DMS53 (cell line): ENCODE measurements at regions not wholly inside any gene's neighbourhood (a gene's known extent, or its start where the extent isn't known, plus 50 kb on each side); places are given as distances from the start of the nearest gene placed in this dataset.
A peak's percentile ranks its signal among the peaks of the same experiment; 100 is the strongest.

Experiments
- DNase-seq: peaks from one replicate; lab custom pipeline; 2025; lab: John Stamatoyannopoulos, UW

DNA sequence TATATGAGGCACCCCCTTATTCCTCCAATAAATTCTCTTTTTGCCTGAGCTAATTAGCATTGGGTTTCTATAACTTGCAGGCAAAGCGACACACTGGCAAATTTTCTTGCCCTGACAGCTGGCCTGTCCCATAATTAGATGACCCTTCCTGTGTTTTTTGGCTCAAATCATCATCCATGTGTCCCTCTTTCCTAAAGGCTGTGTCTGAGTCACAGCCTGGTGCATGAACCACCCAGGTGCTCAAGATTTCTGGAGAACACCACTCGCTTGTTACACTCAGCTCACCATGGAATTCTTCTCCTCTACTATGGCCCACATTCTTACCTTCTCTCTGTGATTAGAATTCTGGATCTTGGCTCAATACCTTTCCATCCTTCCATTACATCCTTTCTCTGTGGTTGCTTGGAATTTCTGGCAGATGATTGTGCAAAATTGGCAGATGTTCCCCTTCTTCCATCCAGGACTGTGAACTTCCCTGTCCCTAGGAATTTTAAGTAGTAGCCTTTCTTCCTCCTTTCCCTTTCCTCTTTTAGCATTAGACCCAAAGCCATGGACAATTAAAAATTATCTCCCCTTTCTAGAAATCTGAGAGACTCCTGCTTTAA, 116.0 kb upstream of the ANKRD1 start:
- DNase-seq: no peak

DNA sequence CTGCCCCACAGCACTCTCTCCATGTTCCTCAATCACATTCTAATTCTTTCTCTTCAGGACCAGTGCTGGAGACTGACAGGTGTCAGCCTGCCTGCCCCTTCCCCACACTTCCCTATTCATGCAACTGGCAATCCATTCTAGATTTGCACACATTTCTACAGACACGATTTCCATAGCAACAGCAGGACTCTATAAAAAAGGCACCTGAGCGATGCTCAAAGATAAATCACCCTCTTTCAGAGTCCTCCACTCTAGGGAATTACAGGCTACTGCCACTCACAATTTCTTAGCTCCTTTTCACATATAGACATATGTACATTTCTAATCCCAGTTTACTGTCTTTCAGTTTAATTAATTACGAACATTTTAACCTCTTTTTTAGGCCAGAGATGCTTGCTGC, 118.1 kb upstream of the ANKRD1 start:
- DNase-seq: no peak

DNA sequence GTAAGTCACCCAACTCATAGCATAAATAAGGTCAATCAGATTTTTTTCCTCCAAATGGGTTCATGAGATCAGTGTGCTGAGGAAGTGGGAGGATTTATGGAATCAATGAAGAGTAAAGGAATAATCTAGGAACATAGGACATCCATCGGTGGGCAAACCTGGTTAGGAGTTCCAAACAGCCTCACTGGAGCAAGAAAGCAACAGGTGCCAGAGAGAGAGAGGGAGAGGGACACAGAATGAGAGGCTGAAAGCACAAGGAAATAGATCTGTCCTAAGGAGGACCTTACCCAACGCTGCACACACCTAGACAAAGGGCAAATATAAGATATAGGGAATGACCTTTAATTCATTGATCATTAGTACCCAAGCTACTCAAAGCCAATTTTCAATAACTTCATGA, 119.5 kb upstream of the ANKRD1 start:
- DNase-seq: no peak

DNA sequence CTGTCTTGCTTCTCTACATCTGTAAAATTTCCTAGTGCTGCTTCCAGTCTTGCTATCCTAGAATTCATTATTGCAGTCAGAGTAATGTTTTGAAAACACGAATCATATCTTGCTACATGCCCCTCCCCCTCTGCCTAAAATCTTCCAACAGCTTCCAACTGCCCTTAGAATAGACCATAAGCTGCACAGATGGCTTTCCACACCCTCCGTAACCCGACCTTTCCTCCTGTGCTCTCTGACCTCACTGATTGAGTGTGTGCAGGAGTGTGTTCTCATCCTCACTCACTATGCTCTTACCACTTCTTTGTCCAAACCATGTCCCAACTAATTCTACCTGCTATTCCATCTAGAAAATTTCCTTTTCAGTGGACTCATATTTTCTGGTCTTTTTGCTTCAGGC, 121.2 kb upstream of the ANKRD1 start:
- no peak for DNase-seq

DNA sequence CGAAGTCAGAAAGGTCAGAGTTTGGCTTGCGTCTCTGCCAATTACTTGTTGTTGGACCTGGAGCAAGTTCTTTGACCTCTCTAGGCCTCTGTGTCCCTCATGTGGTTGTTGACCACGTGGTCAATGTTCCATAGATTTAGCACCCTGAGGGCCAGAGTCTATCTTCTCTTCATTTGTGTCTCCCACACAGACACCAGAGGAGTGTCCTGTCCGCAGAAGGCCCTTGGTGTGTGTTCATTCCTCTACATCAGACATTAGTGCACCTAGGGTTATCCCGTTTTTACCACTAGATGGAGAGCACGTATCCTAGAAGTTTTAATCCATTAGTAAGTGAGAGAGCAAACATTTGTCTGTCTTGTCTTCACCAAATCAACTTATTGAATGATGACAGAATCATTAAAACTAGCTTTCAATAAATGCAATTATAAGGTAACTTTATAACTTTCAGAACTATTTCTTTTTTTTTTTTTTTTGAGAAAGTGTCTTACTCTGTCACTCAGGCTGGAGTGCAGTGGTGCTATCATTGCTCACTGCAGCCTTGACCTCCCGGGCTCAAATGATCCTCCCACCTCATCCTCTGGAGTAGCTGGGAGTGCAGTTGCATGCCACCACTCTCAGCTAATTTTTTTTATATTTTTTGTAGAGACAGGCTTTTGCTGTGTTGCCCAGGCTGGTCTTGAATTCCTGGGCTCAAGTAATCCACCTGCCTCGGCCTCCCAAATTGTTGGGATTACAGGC, 122.5 kb upstream of the ANKRD1 start:
- peak; percentile 69 for DNase-seq

DNA sequence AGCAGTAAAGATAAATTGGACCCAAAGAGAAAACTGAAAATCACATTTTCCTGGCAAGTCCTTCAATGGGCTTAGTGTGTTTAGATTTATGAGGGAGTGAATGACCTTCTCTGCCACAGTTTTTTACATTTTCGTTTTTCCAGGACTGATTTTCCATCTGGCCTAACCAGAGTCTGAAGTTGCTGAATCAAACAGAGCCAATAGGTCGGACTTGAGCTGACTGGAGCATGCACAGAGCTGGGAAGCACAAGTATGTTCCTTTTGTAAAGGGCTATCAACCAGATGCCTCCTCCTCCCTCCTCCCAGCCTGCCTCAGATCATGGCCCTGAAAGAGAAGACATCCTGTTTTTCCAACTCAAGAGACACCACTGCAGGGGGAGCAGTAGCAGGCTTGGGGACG, 126.0 kb upstream of the ANKRD1 start:
- no peak for DNase-seq

DNA sequence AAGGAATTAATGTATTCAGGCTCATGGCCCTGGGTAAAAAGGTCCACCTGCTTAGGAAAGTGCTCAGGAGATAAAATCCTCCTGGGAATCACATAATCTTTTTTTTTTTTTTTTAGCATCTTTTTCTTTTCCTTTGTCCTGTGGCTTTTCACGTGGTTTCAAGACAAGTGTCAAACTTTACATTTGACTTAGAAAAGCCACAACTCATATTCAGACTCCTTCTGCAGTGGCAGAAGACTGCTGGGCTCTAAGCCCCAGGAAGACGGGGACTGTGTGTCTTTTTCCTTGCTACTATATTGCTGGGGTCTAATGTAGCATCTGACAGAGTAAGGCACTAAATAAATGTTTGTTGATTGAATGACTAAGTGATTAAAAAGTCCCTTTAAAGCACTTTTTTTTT, 127.5 kb upstream of the ANKRD1 start:
- no peak for DNase-seq

DNA sequence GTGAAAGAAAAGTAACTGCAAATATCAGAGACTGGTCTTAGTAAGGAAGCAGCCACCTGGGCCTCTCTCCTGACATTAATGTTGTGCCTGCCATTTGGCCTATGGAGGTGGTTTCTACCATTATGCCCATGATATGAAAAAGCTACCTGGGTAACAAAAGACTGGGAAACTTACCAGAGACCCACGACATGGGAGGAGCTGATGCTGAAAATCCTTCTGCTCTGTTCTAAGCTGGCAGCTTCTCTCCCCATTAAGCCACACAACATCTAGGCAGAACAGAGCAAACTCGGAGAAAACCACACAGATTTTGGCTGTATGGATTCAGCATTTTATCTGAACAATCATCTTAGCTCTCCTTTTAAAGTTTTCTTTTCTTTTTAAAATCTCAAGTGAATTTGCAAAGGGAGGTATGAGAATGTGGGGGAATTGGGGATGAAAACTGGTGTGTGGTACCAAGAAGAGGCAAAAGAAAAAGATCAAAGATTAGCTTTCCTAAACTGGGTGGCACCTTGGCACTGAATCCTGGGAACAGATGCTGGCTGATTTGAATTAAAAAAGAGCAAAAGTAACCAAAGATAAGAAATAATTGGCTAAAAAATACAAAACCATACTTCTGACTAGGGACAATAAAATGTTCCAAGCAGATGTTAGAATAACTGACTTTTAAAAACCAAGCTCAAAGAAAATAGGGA, 128.6 kb upstream of the ANKRD1 start:
- no peak for DNase-seq

DNA sequence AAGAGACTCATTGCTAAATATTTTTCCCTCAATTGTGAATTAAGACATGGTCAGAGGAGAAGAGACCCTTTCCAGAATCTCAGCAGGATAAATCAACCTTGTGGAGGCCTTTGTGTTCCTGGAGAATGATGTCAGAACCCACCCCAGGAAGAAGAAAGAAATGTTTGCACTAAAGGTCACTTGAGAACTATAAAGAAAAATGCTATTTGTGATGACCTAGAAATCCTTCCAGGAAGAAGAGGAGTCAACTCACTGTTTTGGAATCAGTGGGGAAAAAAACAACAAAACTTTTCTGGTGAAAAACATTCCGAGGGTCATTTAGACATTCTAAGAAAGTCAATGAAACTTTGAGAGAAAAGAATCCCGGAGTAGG, 129.1 kb upstream of the ANKRD1 start:
- no peak for DNase-seq

DNA sequence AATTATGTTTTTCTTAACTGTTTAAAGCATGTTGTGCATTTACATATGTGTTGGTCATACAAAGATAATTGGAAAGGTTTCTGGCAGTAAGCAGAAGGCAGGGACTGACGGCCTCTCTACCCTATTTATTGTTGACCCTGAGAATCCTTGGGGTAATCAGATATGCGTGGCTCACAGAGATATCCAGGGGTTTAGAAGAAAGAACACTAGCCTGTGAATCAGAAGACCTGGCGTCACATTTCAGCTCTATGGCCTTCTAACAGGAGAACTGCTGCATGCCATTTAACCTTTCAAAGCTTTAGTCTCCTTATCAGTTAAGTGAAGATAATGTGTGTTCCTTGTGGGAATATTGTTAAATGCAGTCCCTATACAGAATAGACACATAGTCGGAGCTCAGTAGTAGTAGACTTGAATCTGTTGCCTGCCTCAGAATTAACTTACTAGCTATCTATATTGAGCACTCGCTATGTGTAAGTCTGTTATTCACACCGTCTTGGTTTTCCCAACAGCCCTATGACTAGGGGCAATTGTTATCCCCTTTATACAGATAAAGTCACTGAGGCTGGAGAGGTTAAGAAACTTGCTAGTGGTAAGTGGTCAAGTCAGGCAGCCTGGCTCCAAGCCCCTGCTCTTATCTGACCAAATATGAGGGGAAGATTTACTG, 129.6 kb upstream of the ANKRD1 start:
- DNase-seq: no peak

DNA sequence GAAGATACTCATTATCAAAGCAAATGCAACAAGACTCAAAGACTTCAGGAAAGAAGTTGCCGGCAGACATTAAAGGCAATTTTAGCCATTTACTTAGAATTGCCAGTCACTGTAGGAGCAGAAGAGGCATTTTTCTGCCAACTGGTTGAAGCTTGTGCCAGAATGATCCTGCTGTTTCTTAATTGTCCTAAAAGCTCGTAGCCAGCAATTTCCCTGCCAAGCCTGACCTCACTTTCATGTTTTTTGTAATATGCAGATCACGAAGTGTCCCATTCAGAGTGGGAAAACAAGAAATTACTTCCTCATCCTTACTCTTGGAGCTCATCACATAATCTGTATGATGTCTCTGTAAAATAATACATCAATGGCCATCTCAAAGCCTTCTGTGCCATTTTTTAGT, 130.9 kb upstream of the ANKRD1 start:
- DNase-seq: no peak

DNA sequence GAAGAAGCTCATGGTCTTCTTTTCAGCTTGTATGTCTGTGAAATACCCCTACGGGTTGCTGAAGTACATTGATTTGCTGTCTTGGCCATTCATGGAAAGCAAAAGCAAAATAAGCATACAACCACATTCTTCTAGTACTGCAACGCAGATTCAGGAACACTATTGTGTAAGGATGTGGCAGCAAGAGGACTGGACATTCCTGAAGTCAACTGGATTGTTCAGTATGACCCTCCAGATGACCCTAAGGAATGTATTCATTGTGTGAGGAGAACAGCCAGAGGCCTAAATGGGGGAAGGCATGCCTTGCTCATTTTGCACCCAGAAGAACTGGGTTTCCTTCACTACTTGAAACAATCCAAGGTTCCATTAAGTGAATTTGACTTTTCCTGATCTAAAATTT, 133.4 kb upstream of the ANKRD1 start:
- DNase-seq: no peak

DNA sequence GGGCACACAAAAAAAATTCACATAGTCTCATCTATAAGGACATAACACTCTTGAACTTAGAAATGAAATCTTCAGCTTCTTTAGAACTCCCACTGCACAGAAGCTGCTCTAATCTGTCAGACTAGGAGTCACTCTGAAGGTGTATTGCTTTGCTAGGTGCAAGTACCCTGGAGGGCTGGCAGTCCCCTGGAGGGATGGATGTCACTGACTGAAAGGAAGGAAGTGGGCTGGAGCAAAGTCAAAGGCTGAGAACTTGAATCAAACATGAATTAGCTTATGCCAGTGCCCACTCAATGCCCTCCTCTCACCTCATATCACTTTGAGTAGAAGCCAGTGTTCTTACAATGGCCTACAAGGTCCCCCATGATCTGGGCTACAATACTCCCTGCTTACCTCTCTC, 140.3 kb upstream of the ANKRD1 start:
- no peak for DNase-seq

DNA sequence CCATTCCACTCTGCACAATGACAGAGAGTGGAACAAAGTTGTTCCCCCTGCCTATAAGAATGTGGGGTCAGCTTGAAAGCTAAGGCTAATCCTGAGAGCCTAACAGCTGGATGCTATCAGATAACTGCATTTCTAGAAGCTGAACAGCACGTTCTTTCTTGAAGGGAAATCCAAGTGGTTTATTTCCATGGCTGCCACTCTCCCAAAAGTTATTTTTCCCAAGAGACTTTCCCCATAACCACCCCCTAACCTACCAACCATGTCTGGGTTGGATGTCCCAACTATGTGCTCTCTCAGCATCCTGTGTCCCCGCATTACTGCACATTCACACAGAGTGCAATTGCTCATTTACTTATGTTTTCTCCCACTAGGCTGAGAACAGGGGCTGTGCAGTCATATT, 140.7 kb upstream of the ANKRD1 start:
- DNase-seq: no peak

DNA sequence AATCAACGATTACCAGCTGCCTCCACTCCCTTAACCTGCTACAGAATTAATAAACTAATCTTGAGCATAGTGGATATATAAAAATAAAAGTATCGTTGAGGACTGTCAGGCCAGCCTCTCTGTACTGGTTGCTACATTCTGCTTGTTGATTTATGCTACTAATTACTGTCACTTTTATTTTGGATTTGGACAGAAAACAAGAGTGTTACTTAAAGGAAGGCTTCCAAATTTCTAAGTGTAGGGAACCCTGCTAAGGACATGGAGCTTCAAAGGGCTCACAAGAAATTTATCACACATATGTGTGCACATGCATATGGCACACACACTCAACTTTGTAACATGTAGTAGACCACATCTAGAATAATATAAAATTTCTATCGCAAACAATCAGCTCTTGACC, 141.2 kb upstream of the ANKRD1 start:
- no peak for DNase-seq

DNA sequence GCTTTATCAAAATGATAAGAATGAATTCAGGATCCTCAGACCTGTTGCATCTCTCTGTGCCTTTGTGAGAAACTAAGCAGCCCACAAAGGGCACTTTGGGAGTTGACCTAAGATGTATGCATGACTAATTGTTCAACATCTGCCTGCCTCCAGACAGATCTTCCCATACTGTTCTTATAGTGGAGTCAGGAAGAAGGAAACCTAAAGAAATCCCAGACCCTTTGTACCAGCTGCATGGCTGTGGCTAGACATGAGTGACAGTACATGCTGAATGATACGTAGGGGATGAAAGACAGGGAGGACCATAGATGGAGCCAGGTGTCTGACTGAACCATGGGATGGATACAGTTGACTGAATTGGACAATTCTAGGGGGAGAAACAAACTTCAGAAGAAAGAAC, 148.7 kb upstream of the PCGF5 start:
- no peak for DNase-seq

DNA sequence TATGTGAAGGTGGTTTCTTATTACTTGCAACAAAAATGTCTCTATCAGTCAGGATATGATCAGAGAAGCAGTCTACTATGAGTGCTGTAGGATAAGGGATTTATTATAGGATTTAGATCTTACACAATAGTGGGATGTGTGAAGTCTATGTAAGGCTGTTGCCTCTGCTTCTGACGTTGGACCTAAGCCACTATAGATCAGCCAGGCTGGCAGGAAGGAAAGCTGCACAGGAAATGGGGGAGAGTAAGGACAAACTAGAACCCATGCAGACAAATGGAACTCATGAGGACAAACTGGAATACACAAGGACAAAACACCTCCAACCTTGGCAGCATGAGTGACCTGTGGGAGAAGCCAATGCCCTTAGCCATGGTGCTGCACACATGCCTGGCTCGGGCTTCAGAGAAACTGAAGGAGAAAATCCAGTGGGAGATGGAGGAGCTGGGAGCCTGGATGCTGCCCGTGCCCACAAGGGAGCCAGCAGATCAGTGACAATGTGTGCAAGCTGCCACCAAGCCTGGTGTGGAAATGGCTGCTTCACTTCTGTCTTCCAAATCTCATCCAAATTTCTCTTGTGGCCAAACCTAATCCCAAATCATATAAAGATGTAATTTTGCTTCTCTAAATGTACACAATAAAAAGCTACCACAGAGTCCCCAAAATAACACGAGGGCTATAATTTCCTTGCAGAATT, 147.0 kb upstream of the PCGF5 start:
- no peak for DNase-seq

DNA sequence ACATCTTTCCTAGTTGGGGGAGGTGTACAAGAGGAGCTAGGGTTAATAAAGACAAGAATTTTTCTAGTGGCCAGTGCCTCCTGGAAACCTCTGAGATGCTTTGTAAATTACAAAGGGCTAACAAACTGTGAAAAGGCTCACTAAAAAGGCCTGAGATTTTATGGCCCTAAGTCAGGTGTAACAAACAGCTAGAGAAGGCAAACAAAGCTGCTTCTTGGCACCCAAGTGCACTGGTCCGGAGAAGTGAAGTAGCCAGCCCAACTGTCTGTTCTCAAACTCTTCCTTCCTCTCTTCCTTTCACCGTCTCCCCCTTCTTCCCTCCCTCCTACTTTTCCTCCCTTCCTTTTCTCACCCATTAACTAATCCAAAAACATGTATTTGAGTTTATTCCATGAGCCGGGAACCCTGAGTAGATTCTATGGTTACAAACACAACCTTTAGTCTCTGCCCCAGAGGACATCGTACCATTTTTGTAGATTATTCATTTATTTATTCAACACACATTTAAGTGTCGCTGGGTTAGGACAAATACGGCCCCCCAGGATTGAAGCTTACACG, 143.4 kb upstream of the PCGF5 start:
- peak; percentile 5 for DNase-seq

DNA sequence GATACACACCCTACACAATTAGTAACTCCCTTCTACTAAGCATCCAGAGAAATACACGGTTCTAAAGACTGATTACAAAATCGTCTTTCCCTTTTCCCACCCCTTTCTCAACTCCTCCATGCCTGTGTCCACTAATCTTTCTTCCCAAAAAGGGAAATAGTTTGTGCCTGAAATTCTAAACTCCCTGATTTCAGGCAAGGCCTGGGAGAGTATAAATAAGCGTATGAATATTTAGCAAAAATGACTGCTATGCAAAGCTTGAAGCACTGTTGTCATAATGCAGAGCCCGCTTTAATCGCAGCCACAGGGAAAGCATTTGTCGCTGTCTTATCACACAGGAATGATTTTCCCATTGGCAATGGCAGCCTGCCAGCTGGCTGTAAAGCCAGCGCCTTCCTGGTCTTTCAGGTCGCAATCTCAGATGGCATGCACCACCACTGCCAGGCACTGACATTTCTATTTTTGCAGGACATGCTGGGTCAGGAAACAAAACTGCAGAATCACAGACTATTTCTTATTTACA, 142.9 kb upstream of the PCGF5 start:
- DNase-seq: no peak

DNA sequence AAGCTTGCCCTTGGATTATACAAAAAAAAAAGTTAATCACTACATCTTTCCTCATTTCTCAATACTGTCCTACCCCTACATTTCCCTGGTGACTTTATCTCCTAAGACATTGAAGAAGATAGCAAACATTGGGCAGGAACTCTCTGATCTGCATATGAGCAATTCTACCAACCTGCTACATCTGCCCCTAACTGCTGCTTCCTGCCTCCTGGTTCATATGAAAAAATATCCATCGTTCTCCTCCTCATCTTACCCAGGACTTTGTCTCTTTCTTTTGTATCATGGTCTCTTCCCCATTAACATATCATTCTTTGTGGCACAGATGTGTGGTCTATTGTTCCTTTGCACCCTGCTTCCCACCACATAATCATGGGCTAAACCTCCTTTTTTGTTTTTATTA, 139.7 kb upstream of the PCGF5 start:
- no peak for DNase-seq

DNA sequence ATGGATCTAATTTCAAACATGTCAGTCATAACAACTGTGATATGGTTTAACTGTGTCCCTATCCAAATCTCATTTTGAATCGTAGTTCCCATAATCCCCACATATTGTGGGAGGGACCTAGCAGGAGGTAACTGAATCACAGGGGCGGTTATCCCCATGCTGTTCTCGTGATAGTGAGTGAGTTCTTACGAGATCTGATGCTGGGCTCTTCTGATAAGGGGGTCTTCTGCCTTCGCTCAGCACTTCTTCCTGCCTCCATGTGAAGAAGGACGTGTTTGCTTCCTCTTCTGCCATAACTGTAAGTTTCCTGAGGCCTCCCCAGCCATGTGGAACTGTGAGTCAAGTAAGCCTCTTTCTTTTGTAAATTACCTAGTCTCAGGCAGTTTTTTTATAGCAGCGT, 138.0 kb upstream of the PCGF5 start:
- DNase-seq: no peak
